ENCODE measurements at regions not wholly inside any gene's neighbourhood (a gene's known extent, or its start where the extent isn't known, plus 50 kb on each side); places are given as distances from the start of the nearest gene placed in this dataset.

- no peak overlapping the region for H3K4me3 ChIP-seq
- no peak for TF ChIP-seq CTCF (IDR thresholded peaks at IDR 0.05)
- H3K36me3 ChIP-seq = no peaks in the 10 kb centered on the region
- FAIRE-seq = no peak
- intact Hi-C loops (cut with DNase I) = no loop called here
- no peak overlapping the region for H3K27ac ChIP-seq
- H3K27me3 ChIP-seq = no peaks in the 10 kb centered on the region
- ATAC-seq = no peak
- H3K4me1 ChIP-seq = no peaks in the 10 kb centered on the region
- no peak for DNase-seq
- no peaks in the 10 kb centered on the region for H3K9me3 ChIP-seq
- WGBS, 2 donors = 61% methylated on average over 2 of the region's 2 CpGs
Observed at GRCh38 chr3:101149707-101150106, 156.5 kb upstream of the ABI3BP start.

GRCh38 chr3:101149251-101149650 is 156.0 kb upstream of the ABI3BP start:
- intact Hi-C loops (cut with DNase I) = no loop called here
- DNase-seq (no peak), ATAC-seq (no peak), FAIRE-seq (no peak)
- no peak overlapping the region for H3K4me3 ChIP-seq
- H3K36me3 ChIP-seq = no peaks in the 10 kb centered on the region
- no peaks in the 10 kb centered on the region for H3K4me1 ChIP-seq
- no peaks in the 10 kb centered on the region for H3K27me3 ChIP-seq
- no peaks in the 10 kb centered on the region for H3K9me3 ChIP-seq
- 23 to 27% methylated on average over 1 of the region's 1 CpG for WGBS, 2 donors
- no peak overlapping the region for H3K27ac ChIP-seq
- TF ChIP-seq CTCF (IDR thresholded peaks at IDR 0.05) = no peak

GRCh38 chr3:101148001-101148400 is 154.8 kb upstream of the ABI3BP start:
- WGBS, 2 donors = 47 to 61% methylated on average over 3 of the region's 3 CpGs
- DNase-seq (no peak), ATAC-seq (no peak), FAIRE-seq (no peak)
- no peak for TF ChIP-seq CTCF (IDR thresholded peaks at IDR 0.05)
- H3K4me1 ChIP-seq = no peaks in the 10 kb centered on the region
- H3K27me3 ChIP-seq = no peaks in the 10 kb centered on the region
- no peak overlapping the region for H3K4me3 ChIP-seq
- intact Hi-C loops (cut with DNase I) = no loop called here
- H3K27ac ChIP-seq = no peak overlapping the region
- H3K9me3 ChIP-seq = no peaks in the 10 kb centered on the region
- no peaks in the 10 kb centered on the region for H3K36me3 ChIP-seq

GRCh38 chr3:101146946-101147345 is 153.7 kb upstream of the ABI3BP start:
- no peak for TF ChIP-seq CTCF (IDR thresholded peaks at IDR 0.05)
- DNase-seq (no peak), FAIRE-seq (no peak), ATAC-seq (no peak)
- 48 to 60% methylated on average over 2 of the region's 2 CpGs for WGBS, 2 donors
- Histone ChIP-seq H3K9me3 (no peaks in the 10 kb centered on the region), H3K36me3 (no peaks in the 10 kb centered on the region), H3K4me3 (no peak overlapping the region), H3K27me3 (no peaks in the 10 kb centered on the region), H3K27ac (no peak overlapping the region), H3K4me1 (no peaks in the 10 kb centered on the region)
- intact Hi-C loops (cut with DNase I) = no loop called here

GRCh38 chr3:101144105-101144504 is 150.9 kb upstream of the ABI3BP start:
- intact Hi-C loops (cut with DNase I) = no loop called here
- ATAC-seq (no peak), DNase-seq (no peak), FAIRE-seq (no peak)
- no peak overlapping the region for H3K27ac ChIP-seq
- no peak overlapping the region for H3K4me3 ChIP-seq
- no peaks in the 10 kb centered on the region for H3K9me3 ChIP-seq
- H3K4me1 ChIP-seq = no peaks in the 10 kb centered on the region
- no peak for TF ChIP-seq CTCF (IDR thresholded peaks at IDR 0.05)
- no peaks in the 10 kb centered on the region for H3K36me3 ChIP-seq
- 43 to 58% methylated on average over 3 of the region's 3 CpGs for WGBS, 2 donors
- no peaks in the 10 kb centered on the region for H3K27me3 ChIP-seq
